Suppressor macrophage (primary cell): ENCODE measurements at regions not wholly inside any gene's neighbourhood (a gene's known extent, or its start where the extent isn't known, plus 50 kb on each side); places are given as distances from the start of the nearest gene placed in this dataset.
"Not testable (repeated sequence)": the region's sequence is repeated elsewhere in the genome, so short reads cannot be mapped to it uniquely, and the experiment has no call there.

Experiments used
- DNase-seq, 4 experiments: peaks; one replicate each; pipeline ENCODE4 v3.0.0-alpha.2; 2020 to 2022

DNA sequence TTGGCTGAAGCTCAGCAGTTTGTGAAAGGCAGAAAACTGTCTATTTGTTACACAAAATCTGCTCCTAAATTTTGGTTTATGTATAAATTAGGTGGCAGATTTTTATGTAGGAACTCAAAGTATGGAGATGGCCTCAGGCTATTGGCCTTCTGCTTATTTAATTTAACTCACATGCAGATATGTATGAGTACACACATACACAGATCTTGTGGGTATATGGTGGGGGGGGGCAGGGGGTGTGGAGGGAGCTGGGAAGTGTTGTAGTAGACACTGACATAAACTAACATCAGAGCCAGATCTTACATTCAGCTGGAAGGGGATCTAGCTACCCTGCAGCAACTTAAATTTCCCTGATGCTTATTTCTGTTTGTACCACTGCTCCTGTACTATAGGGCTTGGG lies 170.8 kb downstream of the EPM2A start:
- no peak for DNase-seq

DNA sequence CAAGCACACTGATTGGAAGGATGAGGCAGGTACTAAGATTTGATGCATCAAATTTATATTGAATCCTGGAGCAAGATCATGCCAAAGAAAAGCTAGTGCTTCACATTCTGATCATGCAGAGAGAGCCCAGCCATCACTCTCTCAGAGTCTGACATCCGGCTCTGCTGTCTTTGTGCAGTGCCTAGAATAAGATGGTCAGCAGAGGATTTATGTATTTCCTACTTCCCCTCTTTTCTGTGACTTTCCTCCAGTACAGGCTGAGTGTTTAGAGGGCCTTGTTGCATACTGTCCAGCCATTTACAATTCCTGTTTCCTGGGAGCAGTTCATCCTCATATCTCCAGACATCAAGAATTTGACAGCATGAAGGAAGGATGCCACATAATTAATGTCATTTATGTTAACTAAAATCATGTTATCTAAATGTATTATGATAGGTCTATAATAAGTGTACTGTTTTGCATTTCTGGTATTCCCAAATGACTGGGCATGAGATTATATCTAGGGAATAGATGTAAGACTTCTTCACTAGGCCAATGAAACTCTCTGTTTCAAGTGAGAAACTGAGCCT lies 167.6 kb downstream of the EPM2A start:
- DNase-seq = no peak

DNA sequence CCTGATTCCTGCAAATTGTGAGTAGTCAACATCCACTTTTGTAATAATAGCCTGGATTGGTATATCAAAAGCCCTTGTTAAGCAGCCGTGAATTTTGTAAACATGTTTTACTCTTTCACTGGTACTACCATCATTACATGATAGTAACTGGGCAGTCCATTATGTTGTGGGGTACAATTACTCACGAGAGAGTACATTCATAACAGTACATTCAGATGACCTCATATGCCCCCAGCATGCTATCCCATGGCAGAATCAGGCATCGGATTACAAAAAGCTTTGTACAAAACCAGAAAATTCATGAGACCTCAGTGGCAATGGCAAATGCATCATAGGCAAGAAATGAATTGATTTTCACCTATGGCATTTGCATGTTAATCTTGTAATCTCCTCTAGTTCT lies 166.2 kb downstream of the EPM2A start:
- DNase-seq = no peak

DNA sequence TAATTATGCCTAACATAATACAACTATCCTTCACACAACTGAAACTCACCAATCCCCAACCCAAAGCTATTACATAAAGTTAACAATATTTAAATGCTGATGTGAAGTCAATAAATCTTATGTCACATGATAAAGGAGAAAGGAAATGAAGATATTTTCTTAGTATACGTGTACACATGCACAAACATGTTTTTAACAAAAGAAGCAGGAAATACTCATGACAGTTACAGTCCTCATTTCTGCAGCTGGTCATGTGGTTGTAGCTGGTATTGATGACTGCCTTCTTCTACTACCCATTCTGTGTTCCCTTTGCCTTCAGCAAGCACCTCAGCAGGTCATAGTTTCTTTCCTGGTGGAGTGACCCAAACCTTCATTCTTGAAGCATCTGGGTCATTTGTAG lies 165.0 kb downstream of the EPM2A start:
- DNase-seq = not testable (repeated sequence)

DNA sequence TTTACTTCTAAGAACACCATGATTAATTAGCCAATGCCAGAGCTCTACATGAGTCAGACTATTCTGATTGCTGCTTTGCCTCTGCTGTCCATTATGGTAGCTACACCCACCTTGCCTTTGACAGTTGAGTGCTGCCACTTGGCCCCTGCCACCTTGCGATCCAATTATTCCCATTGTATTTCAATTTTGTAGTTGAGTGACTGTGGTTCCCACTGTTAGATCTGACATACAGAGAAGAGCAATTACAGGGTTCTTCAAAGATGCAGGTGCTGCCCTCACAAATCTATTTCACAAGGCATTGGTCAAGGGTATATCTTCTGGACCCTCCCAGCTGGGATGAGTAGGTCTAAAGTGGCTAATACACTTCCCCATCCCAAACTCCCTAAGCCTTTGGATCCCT lies 161.1 kb downstream of the EPM2A start:
- DNase-seq = not testable (repeated sequence)
